DND-41 (cell line): ENCODE measurements at regions not wholly inside any gene's neighbourhood (a gene's known extent, or its start where the extent isn't known, plus 50 kb on each side); places are given as distances from the start of the nearest gene placed in this dataset.

Experiments
- ATAC-seq: fragments of 200-7000 bp; cut with Tn5 transposase; 3 replicates; pipeline ENCODE4 v1.9.1; 2021; ENCODE audit warnings: low read depth; ENCODE audit not compliant: insufficient read depth
- DNase-seq: peaks from one replicate; pipeline ENCODE4 v3.0.0-alpha.2; 2020
- H2AFZ ChIP-seq: 2 replicates; pipeline ENCODE4 v1.6.0; 2012; ENCODE audit warnings: low read depth, low read length
- H3K27ac ChIP-seq: 2 replicates; pipeline ENCODE4 v1.5.1; 2012; ENCODE audit warnings: low read length, inconsistent platforms
- H3K27me3 ChIP-seq: fragments of 200-600 bp; sonication (generic); 2 replicates; pipeline ENCODE4 v1.6.0; 2012; ENCODE audit warnings: low read length, mild to moderate bottlenecking, inconsistent platforms; ENCODE audit not compliant: insufficient read depth, poor library complexity
- H3K36me3 ChIP-seq: 2 replicates; pipeline ENCODE4 v1.5.1; 2012; ENCODE audit warnings: low read length, inconsistent platforms; ENCODE audit not compliant: insufficient read depth
- H3K4me1 ChIP-seq: 2 replicates; pipeline ENCODE4 v1.5.1; 2012; ENCODE audit warnings: mild to moderate bottlenecking, low read length; ENCODE audit not compliant: insufficient read depth
- H3K4me2 ChIP-seq: 2 replicates; pipeline ENCODE4 v1.6.0; 2012; ENCODE audit warnings: mild to moderate bottlenecking, moderate library complexity, low read length, inconsistent platforms; ENCODE audit not compliant: insufficient read depth
- H3K4me3 ChIP-seq, 2 experiments: fragments of 200-600 bp in 1 of 2; shearing (Covaris generic) in 1 of 2; 2 replicates each; pipeline ENCODE4 v1.5.1; 2012 to 2016; ENCODE audit warnings: inconsistent platforms in 2 of 2, low read length in 2 of 2, mild to moderate bottlenecking in 2 of 2, low read depth in 1 of 2, moderate library complexity in 1 of 2
- H3K79me2 ChIP-seq: 2 replicates; pipeline ENCODE4 v1.6.0; 2012; ENCODE audit warnings: low read length, inconsistent platforms; ENCODE audit not compliant: insufficient read depth
- H3K9ac ChIP-seq: 2 replicates; pipeline ENCODE4 v1.6.0; 2012; ENCODE audit warnings: low read depth, mild to moderate bottlenecking, inconsistent platforms, low read length, moderate library complexity
- H3K9me3 ChIP-seq: 2 replicates; pipeline ENCODE4 v1.5.1; 2012; ENCODE audit warnings: low read length, moderate library complexity, mild to moderate bottlenecking, inconsistent platforms; ENCODE audit not compliant: insufficient read depth, severe bottlenecking
- H4K20me1 ChIP-seq: 2 replicates; pipeline ENCODE4 v1.6.0; 2012; ENCODE audit warnings: low read length; ENCODE audit not compliant: insufficient read depth
- CTCF ChIP-seq: IDR thresholded peaks from 2 replicates; pipeline ENCODE4 v1.5.1; 2012; ENCODE audit warnings: borderline replicate concordance, low read length, moderate library complexity, mild to moderate bottlenecking; ENCODE audit not compliant: poor library complexity, severe bottlenecking; ENCODE audit errors: extremely low read depth
- EZH2 ChIP-seq: IDR thresholded peaks from 3 replicates; pipeline ENCODE4 v1.6.1; 2012; ENCODE audit warnings: borderline replicate concordance, low read depth, mild to moderate bottlenecking, moderate library complexity, low read length, inconsistent platforms; ENCODE audit not compliant: severe bottlenecking

DNA sequence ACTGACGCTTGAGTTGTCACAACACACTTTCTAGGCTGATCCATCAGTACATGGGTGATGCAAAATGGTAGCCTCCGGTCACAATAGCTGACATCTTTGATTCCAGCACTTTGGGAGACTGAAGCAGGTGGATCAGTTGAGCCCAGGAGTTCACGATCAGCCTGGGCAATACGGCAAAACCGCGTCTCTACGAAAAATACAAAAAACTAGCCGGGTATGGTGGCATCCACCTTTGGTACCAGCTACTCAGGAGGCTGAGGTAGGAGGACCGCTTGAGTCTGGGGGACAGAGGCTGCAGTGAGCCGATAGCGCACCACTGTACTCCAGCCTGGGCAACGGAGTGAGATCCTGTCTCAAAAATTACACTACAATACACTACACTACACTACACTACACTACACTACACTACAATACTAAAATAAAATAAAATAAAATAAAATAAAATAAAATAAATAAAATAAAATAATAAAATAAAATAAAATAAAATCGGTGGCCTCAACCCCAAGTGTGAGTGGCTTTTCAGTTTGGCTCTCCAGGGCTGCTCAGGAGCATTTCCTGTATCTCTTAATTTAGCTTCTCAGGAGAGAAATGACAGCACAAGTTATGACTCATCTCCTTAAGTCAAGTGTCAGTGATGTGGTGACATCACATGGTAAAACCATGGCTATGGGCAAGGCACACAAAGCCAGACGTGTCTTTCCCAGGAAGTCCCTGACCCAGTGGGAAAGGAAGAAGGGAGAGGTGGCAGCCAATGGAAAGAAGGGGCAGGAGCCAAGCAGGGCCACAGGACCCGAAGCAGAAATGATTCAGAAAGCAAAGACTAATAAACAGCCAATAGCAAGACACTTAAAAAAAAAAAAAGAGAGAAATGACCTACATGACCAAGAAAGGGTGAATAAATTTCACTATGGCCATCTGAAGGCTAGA lies 75.3 kb upstream of the TBC1D3K start:
- Histone ChIP-seq H4K20me1 (no peaks in the 10 kb centered on the region), H3K27me3 (no peaks in the 10 kb centered on the region), H2AFZ (no peak overlapping the region), H3K27ac (no peak overlapping the region), H3K36me3 (no peaks in the 10 kb centered on the region), H3K4me2 (no peak overlapping the region), H3K9ac (no peak overlapping the region), H3K4me3 (no peak overlapping the region), H3K79me2 (no peaks in the 10 kb centered on the region), H3K9me3 (no peaks in the 10 kb centered on the region), H3K4me1 (peaks cover 4% of the 10 kb centered on the region)
- TF ChIP-seq CTCF (no peak), EZH2 (no peak)
- ATAC-seq (peak; percentile 75), DNase-seq (peak; percentile 16)

DNA sequence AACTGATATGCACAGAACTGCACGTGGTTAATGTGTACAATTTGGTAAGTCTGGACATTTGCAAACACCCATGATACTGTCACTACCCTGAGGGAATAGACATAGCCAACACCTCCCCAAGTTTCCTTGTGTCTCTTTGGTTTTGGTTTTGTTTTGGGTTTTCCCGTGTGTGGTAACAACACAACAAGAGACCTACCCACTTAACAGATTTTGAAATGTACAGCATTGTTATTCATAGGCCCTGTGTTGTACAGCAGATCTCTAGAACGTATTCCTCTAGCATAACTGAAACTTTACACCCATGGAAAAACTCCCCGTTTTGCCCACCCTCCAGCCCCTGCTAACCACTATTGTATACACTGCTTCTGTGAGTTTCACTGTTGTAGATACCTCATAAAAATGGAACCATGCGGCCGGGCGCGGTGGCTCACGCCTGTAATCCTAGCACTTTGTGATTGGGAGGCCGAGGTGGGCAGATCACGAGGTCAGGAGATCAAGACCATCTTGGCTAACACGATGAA lies 76.3 kb upstream of the TBC1D3K start:
- Histone ChIP-seq H3K4me1 (peaks cover 4% of the 10 kb centered on the region), H3K27me3 (no peaks in the 10 kb centered on the region), H4K20me1 (no peaks in the 10 kb centered on the region), H3K79me2 (no peaks in the 10 kb centered on the region), H3K4me3 (no peak overlapping the region), H3K4me2 (no peak overlapping the region), H2AFZ (no peak overlapping the region), H3K27ac (no peak overlapping the region), H3K9ac (no peak overlapping the region), H3K9me3 (no peaks in the 10 kb centered on the region), H3K36me3 (no peaks in the 10 kb centered on the region)
- DNase-seq (no peak), ATAC-seq (no peak)
- no peak for TF ChIP-seq CTCF
- TF ChIP-seq EZH2: no peak

DNA sequence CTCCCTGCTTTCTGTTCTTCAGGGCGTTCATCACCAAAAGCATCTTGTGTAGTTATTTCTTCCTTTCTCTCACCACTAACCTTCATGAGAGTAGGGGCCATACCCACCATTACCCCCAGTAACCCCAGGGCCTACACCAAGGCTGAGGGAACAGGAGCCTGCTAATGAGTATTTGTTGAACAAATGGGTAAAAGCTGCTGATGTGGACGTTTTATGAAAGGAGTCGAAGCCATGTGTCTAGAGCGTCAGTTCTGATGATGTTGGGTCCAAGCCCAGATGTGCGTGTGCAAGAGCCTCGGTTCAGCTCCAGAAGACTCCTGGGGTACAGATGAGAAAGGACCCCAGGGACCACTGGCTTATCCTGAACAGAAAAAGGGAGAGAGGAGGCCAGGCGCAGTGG lies 77.1 kb upstream of the TBC1D3K start:
- ATAC-seq (no peak), DNase-seq (no peak)
- Histone ChIP-seq H3K27ac (no peak overlapping the region), H3K9ac (no peak overlapping the region), H3K4me1 (peaks cover 4% of the 10 kb centered on the region), H3K9me3 (no peaks in the 10 kb centered on the region), H3K27me3 (no peaks in the 10 kb centered on the region), H3K36me3 (no peaks in the 10 kb centered on the region), H2AFZ (no peak overlapping the region), H4K20me1 (no peaks in the 10 kb centered on the region), H3K79me2 (no peaks in the 10 kb centered on the region), H3K4me3 (no peak overlapping the region), H3K4me2 (no peak overlapping the region)
- TF ChIP-seq EZH2 (no peak), CTCF (no peak)
